H1 (cell line): ENCODE measurements at regions not wholly inside any gene's neighbourhood (a gene's known extent, or its start where the extent isn't known, plus 50 kb on each side); places are given as distances from the start of the nearest gene placed in this dataset.

ENCODE experiments used
- CTCF ChIA-PET: fragments of 300-600 bp; sonication (Branson Sonifier 250); formaldehyde crosslinking; loops from one replicate; lab custom pipeline; 2021; ENCODE audit not compliant: partially characterized antibody; lab: Charles Lee
- POLR2A ChIA-PET: fragments of 300-600 bp; sonication (Branson Sonifier 250); formaldehyde crosslinking; loops from one replicate; lab custom pipeline; 2021; ENCODE audit warnings: inconsistent platforms; ENCODE audit not compliant: partially characterized antibody; lab: Charles Lee
- DNase-seq, 2 experiments: peaks; one replicate each; pipeline versions ENCODE4 v3.0.0 to v3.0.0-alpha.2; 2010 to 2022; ENCODE audit warnings: low spot score in 2 of 2, low read depth in 1 of 2, mixed read lengths in 1 of 2
- FAIRE-seq: peaks from 2 replicates; lab custom pipeline; 2011; peaks lifted over from hg19 to GRCh38; lab: Jason Lieb, UNC
- H2AFZ ChIP-seq: 2 replicates; pipeline ENCODE4 v1.8.1; 2012; ENCODE audit warnings: low read length, inconsistent platforms
- H2AK5ac ChIP-seq: 2 replicates; pipeline ENCODE4 v1.6.1; 2013; ENCODE audit warnings: low read depth, low read length
- H2BK120ac ChIP-seq: replicated peaks from 2 replicates; pipeline ENCODE3; 2013; ENCODE audit warnings: low read depth, low read length, inconsistent platforms
- H2BK12ac ChIP-seq: 2 replicates; pipeline ENCODE4 v1.6.1; 2013; ENCODE audit warnings: low read depth, low read length
- H2BK15ac ChIP-seq: 2 replicates; pipeline ENCODE4 v1.6.1; 2013; ENCODE audit warnings: low read length
- H2BK20ac ChIP-seq: 2 replicates; pipeline ENCODE4 v1.6.1; 2013; ENCODE audit warnings: low read length
- H2BK5ac ChIP-seq: 2 replicates; pipeline ENCODE4 v1.6.1; 2013; ENCODE audit warnings: low read depth, low read length
- H3K14ac ChIP-seq: 2 replicates; pipeline ENCODE4 v1.6.1; 2013; ENCODE audit warnings: inconsistent platforms; ENCODE audit not compliant: insufficient read length
- H3K18ac ChIP-seq: 2 replicates; pipeline ENCODE4 v1.6.1; 2013; ENCODE audit warnings: low read length; ENCODE audit errors: extremely low read depth
- H3K23ac ChIP-seq: 2 replicates; pipeline ENCODE4 v1.6.1; 2013; ENCODE audit warnings: inconsistent platforms; ENCODE audit not compliant: insufficient read length
- H3K23me2 ChIP-seq: 2 replicates; pipeline ENCODE4 v1.6.1; 2013; ENCODE audit warnings: low read depth, low read length
- H3K27ac ChIP-seq: 2 replicates; pipeline ENCODE4 v1.6.1; 2011; ENCODE audit warnings: low read depth, low read length, inconsistent platforms
- H3K27me3 ChIP-seq, 4 experiments: replicated peaks in 1 of 4; 1 replicate in 1 of 4; 2 replicates in 3 of 4; pipeline versions ENCODE4 v1.6.1 to v1.8.1; 2011 to 2013; ENCODE audit warnings: low read length in 3 of 4, mild to moderate bottlenecking in 3 of 4, inconsistent platforms in 2 of 4, mixed read lengths in 2 of 4, moderate library complexity in 1 of 4; ENCODE audit not compliant: control insufficient read depth in 3 of 4, insufficient read depth in 3 of 4; ENCODE audit errors: extremely low read depth in 1 of 4
- H3K36me3 ChIP-seq, 4 experiments: 2 replicates each; pipeline versions ENCODE4 v1.6.1 to v1.8.1; 2011 to 2013; ENCODE audit warnings: mild to moderate bottlenecking in 4 of 4, low read length in 3 of 4, moderate library complexity in 2 of 4, control low read depth in 1 of 4, inconsistent platforms in 1 of 4; ENCODE audit not compliant: insufficient read depth in 4 of 4, control insufficient read depth in 2 of 4
- H3K4ac ChIP-seq: replicated peaks from 2 replicates; pipeline ENCODE3; 2013; ENCODE audit warnings: low read length, low read depth, mixed read lengths, inconsistent platforms; ENCODE audit not compliant: insufficient read length
- H3K4me1 ChIP-seq, 4 experiments: replicated peaks in 1 of 4; 1 replicate in 1 of 4; 2 replicates in 3 of 4; pipeline versions ENCODE4 v1.6.1 to v1.8.1; 2011 to 2013; ENCODE audit warnings: low read length in 3 of 4, inconsistent platforms in 2 of 4, mixed read lengths in 1 of 4; ENCODE audit not compliant: insufficient read depth in 4 of 4, control insufficient read depth in 3 of 4
- H3K4me2 ChIP-seq, 2 experiments: 2 replicates each; pipeline versions ENCODE4 v1.6.1 to v1.8.1; 2011 to 2013; ENCODE audit warnings: low read depth in 2 of 2, low read length in 2 of 2, control low read depth in 1 of 2, inconsistent platforms in 1 of 2, mild to moderate bottlenecking in 1 of 2; ENCODE audit not compliant: insufficient read depth in 1 of 2
- H3K4me3 ChIP-seq, 4 experiments: fragments of 200-600, 300-600 bp in 1 of 4; sonication (generic), shearing (Covaris generic), sonication (Bioruptor Twin) in 1 of 4; 2 replicates each; pipeline versions ENCODE4 v1.5.1 to v1.8.1; 2011 to 2016; ENCODE audit warnings: low read length in 4 of 4, low read depth in 3 of 4, control low read depth in 2 of 4, inconsistent platforms in 2 of 4, mild to moderate bottlenecking in 2 of 4, mixed read lengths in 1 of 4, moderate library complexity in 1 of 4; ENCODE audit not compliant: insufficient read depth in 2 of 4; ENCODE audit errors: extremely low read depth in 1 of 4
- H3K56ac ChIP-seq: replicated peaks from 2 replicates; pipeline ENCODE3; 2013; ENCODE audit warnings: low read depth, mild to moderate bottlenecking, mixed read lengths, low read length, inconsistent platforms; ENCODE audit not compliant: insufficient read length
- H3K79me1 ChIP-seq: 2 replicates; pipeline ENCODE4 v1.6.1; 2013; ENCODE audit warnings: low read depth, low read length, control low read depth
- H3K79me2 ChIP-seq, 2 experiments: 2 replicates each; pipeline versions ENCODE4 v1.6.1 to v1.8.1; 2012 to 2013; ENCODE audit warnings: low read length in 2 of 2, mild to moderate bottlenecking in 2 of 2, inconsistent platforms in 1 of 2; ENCODE audit not compliant: insufficient read depth in 2 of 2, control insufficient read depth in 1 of 2
- H3K9ac ChIP-seq, 4 experiments: replicated peaks in 1 of 4; 1 replicate in 1 of 4; 2 replicates in 3 of 4; pipeline versions ENCODE4 v1.6.1 to v1.8.1; 2011 to 2013; ENCODE audit warnings: low read depth in 3 of 4, low read length in 3 of 4, control low read depth in 2 of 4, mild to moderate bottlenecking in 2 of 4, moderate library complexity in 2 of 4, inconsistent platforms in 1 of 4; ENCODE audit errors: extremely low read depth in 1 of 4
- H3K9me3 ChIP-seq, 2 experiments: 2 replicates each; pipeline versions ENCODE4 v1.6.1 to v1.8.1; 2012 to 2013; ENCODE audit warnings: mild to moderate bottlenecking in 2 of 2, moderate library complexity in 2 of 2, control low read depth in 1 of 2, inconsistent platforms in 1 of 2, low read depth in 1 of 2, low read length in 1 of 2, mixed read lengths in 1 of 2; ENCODE audit not compliant: insufficient read depth in 2 of 2
- H4K20me1 ChIP-seq, 2 experiments: replicated peaks in 1 of 2; 2 replicates each; pipeline versions ENCODE3 to v1.8.1; 2011 to 2013; ENCODE audit warnings: inconsistent platforms in 2 of 2, low read length in 2 of 2, mild to moderate bottlenecking in 1 of 2; ENCODE audit not compliant: insufficient read depth in 2 of 2, control insufficient read depth in 1 of 2
- H4K5ac ChIP-seq: 2 replicates; pipeline ENCODE4 v1.6.1; 2013; ENCODE audit warnings: low read length, low read depth, mixed read lengths, inconsistent platforms; ENCODE audit not compliant: insufficient read length
- H4K8ac ChIP-seq: 2 replicates; pipeline ENCODE4 v1.8.0; 2013; ENCODE audit warnings: mild to moderate bottlenecking, moderate library complexity, low read length, inconsistent platforms; ENCODE audit not compliant: insufficient read depth; ENCODE audit errors: extremely low read depth
- H4K91ac ChIP-seq: replicated peaks from 2 replicates; pipeline ENCODE3; 2013; ENCODE audit warnings: low read length, mixed read lengths, inconsistent platforms; ENCODE audit not compliant: insufficient read length
- CHD1 ChIP-seq: IDR thresholded peaks from 2 replicates; pipeline ENCODE4 v1.6.1; 2012; ENCODE audit warnings: low read depth, low read length, improper control_type of control experiment
- FOSL1 ChIP-seq: IDR thresholded peaks from 2 replicates; pipeline ENCODE4 v1.6.1; 2011; ENCODE audit warnings: mild to moderate bottlenecking, low read depth, low read length, moderate library complexity; ENCODE audit not compliant: insufficient read depth
- HDAC2 ChIP-seq, 2 experiments: fragments of 300-600 bp in 1 of 2; sonication (generic) in 1 of 2; IDR thresholded peaks; 2 replicates each; pipeline ENCODE4 v1.6.1; 2011 to 2012; ENCODE audit warnings: low read depth in 2 of 2, low read length in 2 of 2, mild to moderate bottlenecking in 2 of 2, moderate library complexity in 2 of 2, borderline replicate concordance in 1 of 2, inconsistent platforms in 1 of 2
- PHF8 ChIP-seq: fragments of 200-600 bp; sonication (generic); conservative IDR thresholded peaks from 2 replicates; pipeline ENCODE4 v1.7.1; 2012; ENCODE audit warnings: low read depth, mild to moderate bottlenecking, inconsistent platforms, low read length, moderate library complexity
- WGBS, 2 experiments: shearing (Covaris generic) in 1 of 2; methylation state at CpG; one replicate each; pipeline versions ENCODE4 v1.1.6 to v1.1.7; 2013 to 2015; ENCODE audit warnings: low lambda C conversion rate in 2 of 2, mixed read lengths in 2 of 2, inconsistent platforms in 1 of 2, low coverage in 1 of 2, missing lambda C conversion rate in 1 of 2; ENCODE audit not compliant: insufficient replicate concordance in 2 of 2, insufficient coverage in 1 of 2, insufficient read length in 1 of 2; ENCODE audit errors: extremely low coverage in 1 of 2, missing lambda C conversion rate in 1 of 2; 5-methylcytosine and 5-hydroxymethylcytosine counted together
- TF ChIP-seq, protein P1 (sequence below), 3 experiments: IDR thresholded peaks; 1 replicate in 2 of 3; 2 replicates in 1 of 3; pipeline versions ENCODE4 v1.5.1 to v1.6.1; 2011; ENCODE audit warnings: low read length in 3 of 3, mild to moderate bottlenecking in 3 of 3, inconsistent platforms in 2 of 3, low read depth in 1 of 3, moderate library complexity in 1 of 3; ENCODE audit not compliant: insufficient read depth in 1 of 3; ENCODE audit errors: control extremely low read depth in 1 of 3
- TF ChIP-seq, protein P2 (sequence below): IDR thresholded peaks from 2 replicates; pipeline ENCODE4 v1.6.1; 2012; ENCODE audit warnings: low read length, inconsistent platforms
- TF ChIP-seq, protein P3 (sequence below): IDR thresholded peaks from 2 replicates; pipeline ENCODE4 v1.6.1; 2011; ENCODE audit warnings: low read length, improper control_type of control experiment

DNA sequence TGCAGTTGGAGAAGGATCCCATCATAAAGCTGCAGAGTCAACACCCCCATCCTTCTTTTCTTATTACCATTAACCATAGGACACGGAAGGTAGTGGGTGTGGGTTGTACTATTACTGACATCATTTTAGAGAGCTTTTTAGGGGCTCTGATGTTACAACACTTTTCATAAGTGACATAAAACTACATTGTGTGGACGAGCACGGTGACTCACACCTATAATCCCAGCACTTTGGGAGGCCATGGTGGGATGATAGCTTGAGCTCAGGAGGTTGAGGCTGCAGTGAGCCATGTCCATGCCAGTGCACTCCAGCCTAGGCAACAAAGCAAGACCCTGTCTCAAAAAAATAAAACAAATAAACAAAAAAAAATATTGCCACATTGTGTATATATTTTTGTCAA is 167.1 kb downstream of the DUSP6 start:
- H2AFZ ChIP-seq: no peak overlapping the region
- H3K56ac ChIP-seq: no peak overlapping the region
- no peak overlapping the region for H3K4me2 ChIP-seq
- no peak overlapping the region for H4K91ac ChIP-seq
- no peak overlapping the region for H3K27ac ChIP-seq
- POLR2A ChIA-PET: no interaction called here
- no peak overlapping the region for H3K23ac ChIP-seq
- H3K14ac ChIP-seq: no peak overlapping the region
- no peak overlapping the region for H4K5ac ChIP-seq
- H2AK5ac ChIP-seq: no peak overlapping the region
- no peak overlapping the region for H2BK15ac ChIP-seq
- CTCF ChIA-PET: interaction anchor here (1.3 to 1.6 kb wide), 2 partner anchors 16 to 168 kb away, joined by 3 to 5 read pairs; no protein-coding TSS in a partner anchor
- WGBS, 2 experiments: 91% methylated on average over 3 of the region's 3 CpGs; no CpG with 5 or more reads in 1 of the 2 experiments
- H3K27me3 ChIP-seq: no peaks in the 10 kb centered on the region
- no peaks in the 10 kb centered on the region for H3K4me1 ChIP-seq
- H3K4ac ChIP-seq: no peak overlapping the region
- no peaks in the 10 kb centered on the region for H4K20me1 ChIP-seq
- DNase-seq (no peak), FAIRE-seq (no peak)
- no peak overlapping the region for H2BK5ac ChIP-seq
- no peaks in the 10 kb centered on the region for H3K9me3 ChIP-seq
- H3K23me2 ChIP-seq: no peaks in the 10 kb centered on the region
- H2BK12ac ChIP-seq: no peak overlapping the region
- H3K79me2 ChIP-seq: no peaks in the 10 kb centered on the region
- no peak overlapping the region for H3K9ac ChIP-seq
- no peak overlapping the region for H2BK20ac ChIP-seq
- no peak overlapping the region for H3K4me3 ChIP-seq
- H3K79me1 ChIP-seq: no peaks in the 10 kb centered on the region
- no peaks in the 10 kb centered on the region for H3K36me3 ChIP-seq
- no peak overlapping the region for H4K8ac ChIP-seq
- H2BK120ac ChIP-seq: no peak overlapping the region
- no peak overlapping the region for H3K18ac ChIP-seq
- TF ChIP-seq FOSL1 (no peak), CHD1 (no peak), PHF8 (no peak), HDAC2 (IDR thresholded peaks at IDR 0.05; ENCODE audit: borderline replicate concordance in 1 of 2, low read depth in 2 of 2, low read length in 2 of 2) (no peak)
- TF ChIP-seq, protein P1, sequence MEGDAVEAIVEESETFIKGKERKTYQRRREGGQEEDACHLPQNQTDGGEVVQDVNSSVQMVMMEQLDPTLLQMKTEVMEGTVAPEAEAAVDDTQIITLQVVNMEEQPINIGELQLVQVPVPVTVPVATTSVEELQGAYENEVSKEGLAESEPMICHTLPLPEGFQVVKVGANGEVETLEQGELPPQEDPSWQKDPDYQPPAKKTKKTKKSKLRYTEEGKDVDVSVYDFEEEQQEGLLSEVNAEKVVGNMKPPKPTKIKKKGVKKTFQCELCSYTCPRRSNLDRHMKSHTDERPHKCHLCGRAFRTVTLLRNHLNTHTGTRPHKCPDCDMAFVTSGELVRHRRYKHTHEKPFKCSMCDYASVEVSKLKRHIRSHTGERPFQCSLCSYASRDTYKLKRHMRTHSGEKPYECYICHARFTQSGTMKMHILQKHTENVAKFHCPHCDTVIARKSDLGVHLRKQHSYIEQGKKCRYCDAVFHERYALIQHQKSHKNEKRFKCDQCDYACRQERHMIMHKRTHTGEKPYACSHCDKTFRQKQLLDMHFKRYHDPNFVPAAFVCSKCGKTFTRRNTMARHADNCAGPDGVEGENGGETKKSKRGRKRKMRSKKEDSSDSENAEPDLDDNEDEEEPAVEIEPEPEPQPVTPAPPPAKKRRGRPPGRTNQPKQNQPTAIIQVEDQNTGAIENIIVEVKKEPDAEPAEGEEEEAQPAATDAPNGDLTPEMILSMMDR (IDR thresholded peaks at IDR 0.05; ENCODE audit: control extremely low read depth in 1 of 3, insufficient read depth in 1 of 3, low read depth in 1 of 3, low read length in 3 of 3): no peak
- TF ChIP-seq, protein P2, sequence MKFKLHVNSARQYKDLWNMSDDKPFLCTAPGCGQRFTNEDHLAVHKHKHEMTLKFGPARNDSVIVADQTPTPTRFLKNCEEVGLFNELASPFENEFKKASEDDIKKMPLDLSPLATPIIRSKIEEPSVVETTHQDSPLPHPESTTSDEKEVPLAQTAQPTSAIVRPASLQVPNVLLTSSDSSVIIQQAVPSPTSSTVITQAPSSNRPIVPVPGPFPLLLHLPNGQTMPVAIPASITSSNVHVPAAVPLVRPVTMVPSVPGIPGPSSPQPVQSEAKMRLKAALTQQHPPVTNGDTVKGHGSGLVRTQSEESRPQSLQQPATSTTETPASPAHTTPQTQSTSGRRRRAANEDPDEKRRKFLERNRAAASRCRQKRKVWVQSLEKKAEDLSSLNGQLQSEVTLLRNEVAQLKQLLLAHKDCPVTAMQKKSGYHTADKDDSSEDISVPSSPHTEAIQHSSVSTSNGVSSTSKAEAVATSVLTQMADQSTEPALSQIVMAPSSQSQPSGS: no peak
- TF ChIP-seq, protein P3, sequence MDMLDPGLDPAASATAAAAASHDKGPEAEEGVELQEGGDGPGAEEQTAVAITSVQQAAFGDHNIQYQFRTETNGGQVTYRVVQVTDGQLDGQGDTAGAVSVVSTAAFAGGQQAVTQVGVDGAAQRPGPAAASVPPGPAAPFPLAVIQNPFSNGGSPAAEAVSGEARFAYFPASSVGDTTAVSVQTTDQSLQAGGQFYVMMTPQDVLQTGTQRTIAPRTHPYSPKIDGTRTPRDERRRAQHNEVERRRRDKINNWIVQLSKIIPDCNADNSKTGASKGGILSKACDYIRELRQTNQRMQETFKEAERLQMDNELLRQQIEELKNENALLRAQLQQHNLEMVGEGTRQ: no peak
